Medulla oblongata (tissue), 1 donor: ENCODE measurements at regions not wholly inside any gene's neighbourhood (a gene's known extent, or its start where the extent isn't known, plus 50 kb on each side); places are given as distances from the start of the nearest gene placed in this dataset.
"Not testable (repeated sequence)": the region's sequence is repeated elsewhere in the genome, so short reads cannot be mapped to it uniquely, and the experiment has no call there.

Source experiments
- DNase-seq: peaks from one replicate; pipeline ENCODE4 v3.0.0-alpha.2; 2015; ENCODE audit errors: extremely low spot score

DNA sequence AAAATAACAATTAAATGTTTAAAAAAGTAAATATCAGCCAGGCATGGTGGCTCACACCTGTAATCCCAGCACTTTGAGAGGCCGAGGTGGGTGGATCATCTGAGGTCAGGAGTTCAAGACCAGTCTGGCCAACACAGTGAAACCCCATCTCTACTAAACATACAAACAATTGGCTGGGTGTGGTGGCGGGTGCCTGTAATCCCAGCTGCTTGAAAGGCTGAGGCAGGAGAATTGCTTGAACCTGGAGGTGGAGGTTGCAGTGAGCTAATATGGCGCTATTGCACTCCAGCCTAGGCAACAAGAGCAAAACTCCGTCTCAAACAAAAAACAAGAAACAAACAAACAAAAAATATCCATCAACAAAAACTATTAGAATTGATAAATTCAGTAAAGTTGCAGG lies 77.5 kb downstream of the SNX5 start:
- DNase-seq = not testable (repeated sequence)

DNA sequence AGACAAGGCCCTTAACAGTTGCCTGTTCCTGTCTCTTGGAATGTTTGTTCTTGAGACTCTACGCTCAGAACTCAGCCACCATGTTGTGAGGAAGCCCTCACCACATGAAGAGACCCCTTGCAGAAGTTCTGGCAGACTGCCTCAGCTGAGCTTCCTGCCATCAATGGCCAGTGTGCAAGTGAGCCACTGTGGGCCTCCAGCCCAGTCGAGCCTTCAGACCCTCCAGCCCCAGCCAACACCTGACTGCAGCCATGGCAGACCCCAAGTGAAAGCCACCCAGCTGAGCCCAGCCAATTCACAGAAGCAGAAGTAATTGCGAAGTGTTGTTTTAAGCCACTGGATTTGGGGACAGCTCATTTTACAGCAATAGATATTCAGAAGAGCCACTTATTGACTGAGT lies 78.3 kb downstream of the SNX5 start:
- DNase-seq = no peak

DNA sequence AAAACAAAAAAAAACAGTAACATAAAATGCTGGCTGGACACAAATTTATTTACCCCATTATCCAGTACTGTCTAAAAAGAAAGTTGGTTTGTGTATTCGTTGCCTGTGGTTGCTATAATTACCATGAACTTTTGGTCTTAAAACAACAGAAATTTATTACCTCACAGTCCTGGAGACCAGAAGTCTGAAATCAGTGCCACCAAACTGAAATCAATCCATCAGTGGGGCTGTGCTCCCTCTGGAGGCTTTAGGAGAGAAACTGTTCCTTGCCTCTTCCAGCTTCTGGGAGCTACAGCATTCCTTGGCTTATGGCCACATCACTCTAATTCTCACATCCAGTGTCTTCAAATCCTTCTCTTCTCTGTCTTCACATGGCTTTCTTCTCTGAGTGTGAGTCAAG lies 79.4 kb downstream of the SNX5 start:
- DNase-seq = no peak

DNA sequence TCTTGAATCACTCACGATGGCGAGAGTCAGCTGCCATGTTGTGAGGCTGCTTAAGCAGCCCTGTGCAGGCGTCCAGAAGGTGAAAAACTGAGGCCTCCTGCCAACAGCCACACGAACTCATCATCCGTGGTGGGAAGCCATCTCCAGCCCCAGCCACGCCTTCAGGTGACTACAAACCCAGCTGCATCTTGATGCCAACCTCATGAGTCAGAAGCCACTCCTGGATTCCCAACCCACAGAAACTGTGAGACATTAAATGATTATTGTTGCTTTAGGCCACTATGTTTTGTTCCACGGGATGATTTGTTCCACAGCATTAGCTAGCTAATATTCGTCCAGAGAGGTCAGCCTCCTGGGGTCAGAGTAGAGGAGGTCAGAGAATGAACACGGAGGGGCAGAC lies 80.5 kb downstream of the SNX5 start:
- no peak for DNase-seq

DNA sequence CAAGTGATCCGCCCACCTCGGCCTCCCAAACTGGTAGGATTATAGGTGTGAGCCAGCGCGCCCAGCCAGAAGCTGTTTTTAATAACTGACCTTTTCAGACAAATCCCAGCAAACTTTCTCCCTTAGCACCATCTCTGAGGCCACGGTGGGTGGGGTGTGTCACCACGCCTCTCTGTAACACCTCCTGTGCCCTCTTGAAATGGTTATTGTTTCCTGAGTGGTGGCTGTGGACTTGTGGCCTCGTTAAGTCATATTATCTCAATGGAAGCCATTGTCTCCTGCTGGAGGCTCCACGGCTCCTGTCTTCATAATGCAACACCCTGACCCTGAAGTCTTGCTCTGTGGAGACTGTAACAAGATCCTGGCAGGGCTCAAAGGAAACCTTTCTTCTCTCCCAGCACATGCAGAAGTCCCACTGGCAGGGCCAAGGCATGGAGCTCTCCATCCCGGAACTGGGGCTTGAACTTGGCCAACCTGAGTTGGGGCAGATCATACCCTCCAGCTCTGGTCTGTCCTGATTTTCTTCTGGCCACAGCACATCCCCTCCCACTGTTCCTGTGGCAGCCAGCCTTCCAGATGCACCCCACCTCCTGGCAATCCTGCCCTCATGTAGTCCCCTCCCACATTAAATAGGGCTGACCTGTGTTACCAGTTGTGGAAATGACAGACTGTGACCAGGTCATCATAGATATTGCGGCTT lies 81.1 kb downstream of the SNX5 start:
- DNase-seq = no peak

DNA sequence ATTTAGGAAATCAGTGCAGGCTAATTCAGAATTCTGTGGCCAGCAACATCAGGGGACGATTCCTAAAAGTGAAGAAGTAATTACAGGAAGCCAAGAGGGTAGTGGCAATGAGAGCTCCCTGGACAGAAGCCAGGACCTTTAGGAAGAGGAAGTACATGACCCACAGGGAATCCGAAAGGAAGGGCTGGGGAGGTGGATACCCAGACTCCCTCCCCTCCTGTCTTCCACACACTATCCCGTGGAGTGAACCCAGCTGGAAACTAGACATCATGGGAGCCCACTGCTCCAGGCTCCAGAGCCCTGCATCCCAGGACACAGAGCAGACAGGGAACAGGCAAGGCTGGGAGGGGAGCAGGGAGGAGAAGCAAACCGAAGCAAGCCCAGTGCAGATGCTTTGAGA lies 83.0 kb downstream of the SNX5 start:
- DNase-seq = peak; percentile 74

DNA sequence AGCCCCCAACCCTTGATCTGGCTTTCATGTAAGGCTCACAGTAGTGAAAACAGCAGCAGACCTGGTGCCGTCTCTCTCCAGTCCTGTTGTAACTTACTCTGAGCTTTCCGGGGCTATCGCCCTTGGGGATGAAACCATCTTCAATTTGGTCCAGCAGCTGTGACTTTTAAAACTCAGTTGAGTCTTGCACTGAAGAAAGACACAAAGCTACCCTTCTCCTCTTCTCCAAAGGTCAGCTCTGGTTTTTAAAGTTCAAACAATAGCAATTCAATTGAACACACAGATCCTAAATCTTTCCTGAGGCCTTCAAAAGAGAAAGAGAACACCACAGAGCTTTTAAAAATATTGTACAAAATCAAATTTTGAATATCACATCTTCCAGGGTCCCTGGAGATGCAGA lies 83.5 kb downstream of the SNX5 start:
- DNase-seq = no peak

DNA sequence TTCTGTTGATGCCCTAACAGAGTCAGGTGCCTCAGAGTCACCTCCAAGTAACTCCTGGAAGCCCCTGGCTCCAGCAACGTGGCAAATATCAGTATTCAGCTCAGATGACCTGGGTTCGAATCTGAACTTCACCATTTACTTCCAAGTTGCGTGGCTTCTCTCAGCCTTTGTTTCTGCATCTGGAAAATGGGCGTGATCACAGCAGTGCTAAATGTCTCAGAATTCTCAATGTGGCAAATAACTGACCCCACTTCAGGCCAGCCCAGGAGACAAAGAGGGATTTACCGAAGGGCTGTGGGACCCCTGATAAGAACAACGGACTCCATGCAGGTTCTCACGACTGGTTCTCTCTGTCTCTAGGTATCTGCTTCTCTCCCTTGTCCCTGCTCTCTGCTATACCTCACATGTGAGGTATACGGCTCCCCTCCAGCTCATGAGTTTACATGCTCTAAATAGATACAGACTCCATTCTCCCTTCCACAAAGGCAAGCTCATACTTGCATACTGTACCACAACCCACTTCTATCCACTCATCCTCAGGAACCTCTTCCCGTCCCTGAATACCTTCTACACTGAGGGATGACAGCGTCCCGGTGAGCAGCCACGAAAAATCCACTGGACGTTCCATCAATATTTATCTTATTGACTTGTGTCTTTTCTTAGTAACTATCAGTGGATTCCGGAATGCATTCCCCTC lies 84.1 kb downstream of the SNX5 start:
- DNase-seq = no peak

DNA sequence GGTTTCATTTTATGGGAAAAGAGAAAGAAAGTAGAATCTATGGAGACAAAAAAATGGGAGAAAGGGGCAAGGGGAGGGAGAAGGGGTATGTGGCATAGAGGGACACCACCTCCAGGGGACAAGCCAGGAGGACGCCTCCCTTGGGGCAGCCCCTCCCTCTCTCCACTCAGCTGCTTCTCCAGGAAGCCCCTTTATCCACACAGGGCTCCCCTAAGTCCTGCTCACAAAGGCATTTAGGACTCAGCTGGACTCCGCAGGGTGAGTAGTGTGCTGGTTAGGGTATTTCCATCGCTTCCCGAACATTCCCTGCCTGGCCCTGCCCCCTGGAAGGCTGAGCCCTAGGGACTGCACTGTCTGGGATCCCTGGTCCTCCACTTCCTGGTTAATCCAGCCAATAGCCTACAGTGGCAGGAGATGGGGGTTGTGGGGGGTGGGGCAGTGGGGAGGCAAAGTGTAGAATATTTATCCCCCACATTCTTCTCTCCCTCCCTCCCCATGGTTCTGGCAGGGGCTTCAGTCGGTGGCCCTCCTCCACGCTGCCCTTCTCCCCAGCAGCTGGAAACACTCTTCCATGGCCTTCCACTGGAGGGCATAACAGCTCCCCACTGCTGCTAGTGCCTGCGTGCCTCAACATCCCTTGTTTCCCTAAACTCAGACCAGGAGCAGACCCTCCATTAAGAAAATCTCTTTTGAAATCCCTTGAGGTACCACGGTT lies 84.8 kb downstream of the SNX5 start:
- no peak for DNase-seq

DNA sequence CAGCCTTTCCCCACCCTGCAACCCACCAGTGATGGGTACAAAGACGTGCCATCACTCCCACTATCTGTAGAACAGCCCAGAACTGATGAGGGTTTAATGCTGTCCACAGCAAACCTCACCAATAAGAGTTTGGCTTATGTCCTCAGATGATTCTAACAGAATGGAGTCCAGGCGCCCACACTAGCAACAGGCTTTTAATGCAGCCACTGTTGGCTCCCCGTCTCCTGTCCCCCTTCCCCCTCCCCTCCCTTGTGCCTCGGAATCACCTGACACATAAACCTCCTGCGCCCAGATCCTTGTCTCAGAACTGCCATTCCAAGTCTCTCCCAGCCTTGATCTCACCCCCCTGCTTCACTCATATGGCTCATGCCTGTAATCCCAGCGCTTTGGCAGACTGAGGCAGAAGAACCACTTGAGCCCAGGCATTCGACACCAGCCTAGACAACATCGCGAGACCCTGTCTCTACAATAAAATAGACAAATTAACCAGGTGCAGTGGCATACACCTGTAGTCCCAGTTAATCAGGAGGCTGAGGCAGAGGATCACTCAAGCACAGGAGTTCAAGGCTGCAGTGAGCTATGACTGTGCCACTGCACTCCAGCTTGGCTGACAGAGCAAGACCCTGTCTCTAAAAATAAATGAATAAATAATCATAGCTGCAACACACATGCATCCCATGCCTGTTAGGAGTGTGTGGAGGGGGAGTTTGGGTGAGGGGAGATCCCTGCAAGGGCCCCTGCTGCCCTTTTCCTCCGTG lies 85.6 kb downstream of the SNX5 start:
- no peak for DNase-seq

DNA sequence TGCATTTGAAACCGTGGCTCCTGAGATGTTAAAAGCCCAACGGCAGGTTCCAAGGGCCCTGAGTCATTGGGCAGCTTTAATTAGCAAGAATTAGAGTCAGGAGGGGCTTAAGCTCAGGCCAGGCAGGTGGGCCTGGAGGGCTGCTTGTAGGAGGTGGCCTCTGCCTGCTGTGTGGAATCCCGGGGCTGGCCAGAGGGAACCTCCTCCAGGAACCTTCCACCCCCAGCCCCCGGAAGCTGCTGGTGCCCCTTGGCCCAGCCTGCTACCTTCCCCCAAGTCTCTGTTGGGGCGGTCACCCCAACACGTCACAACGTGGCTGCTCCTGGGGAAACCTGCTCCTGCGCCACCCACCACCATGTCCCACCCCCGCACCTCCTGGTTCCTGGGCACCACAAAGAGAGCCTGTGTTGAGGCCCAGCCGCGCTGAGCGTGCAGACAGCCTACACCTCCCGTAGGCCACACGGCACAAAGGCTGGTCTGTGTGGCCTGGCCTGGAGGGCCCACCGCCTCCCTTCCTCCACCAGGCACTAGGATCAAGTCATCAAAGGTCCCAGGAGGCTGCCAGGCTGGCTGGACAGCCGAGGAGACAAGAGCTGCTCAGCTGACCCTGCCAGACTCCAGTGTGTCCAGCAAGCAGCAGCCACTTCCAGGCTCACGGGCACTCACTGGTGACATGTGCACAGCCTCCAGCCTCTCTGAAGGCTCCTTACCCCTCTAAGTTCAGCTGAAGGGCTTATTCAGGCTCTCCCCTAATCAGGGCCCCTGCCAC lies 86.3 kb downstream of the SNX5 start:
- peak; percentile 35 for DNase-seq

DNA sequence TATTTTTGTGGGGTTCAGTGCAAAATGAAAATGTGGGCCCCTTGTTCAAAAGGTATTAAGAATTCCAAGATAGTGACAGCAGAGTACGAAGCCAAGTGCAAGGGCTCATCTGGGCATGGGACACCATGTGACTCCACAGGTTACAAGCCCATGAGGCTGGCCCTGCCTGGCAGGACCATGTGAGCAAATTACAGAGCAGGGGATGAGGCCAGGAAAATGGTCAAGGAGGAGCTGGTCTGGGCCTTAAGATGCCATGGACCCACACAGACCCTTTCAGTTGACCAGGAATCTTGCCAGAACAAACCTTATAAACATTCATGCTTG lies 86.9 kb downstream of the SNX5 start:
- DNase-seq = no peak

DNA sequence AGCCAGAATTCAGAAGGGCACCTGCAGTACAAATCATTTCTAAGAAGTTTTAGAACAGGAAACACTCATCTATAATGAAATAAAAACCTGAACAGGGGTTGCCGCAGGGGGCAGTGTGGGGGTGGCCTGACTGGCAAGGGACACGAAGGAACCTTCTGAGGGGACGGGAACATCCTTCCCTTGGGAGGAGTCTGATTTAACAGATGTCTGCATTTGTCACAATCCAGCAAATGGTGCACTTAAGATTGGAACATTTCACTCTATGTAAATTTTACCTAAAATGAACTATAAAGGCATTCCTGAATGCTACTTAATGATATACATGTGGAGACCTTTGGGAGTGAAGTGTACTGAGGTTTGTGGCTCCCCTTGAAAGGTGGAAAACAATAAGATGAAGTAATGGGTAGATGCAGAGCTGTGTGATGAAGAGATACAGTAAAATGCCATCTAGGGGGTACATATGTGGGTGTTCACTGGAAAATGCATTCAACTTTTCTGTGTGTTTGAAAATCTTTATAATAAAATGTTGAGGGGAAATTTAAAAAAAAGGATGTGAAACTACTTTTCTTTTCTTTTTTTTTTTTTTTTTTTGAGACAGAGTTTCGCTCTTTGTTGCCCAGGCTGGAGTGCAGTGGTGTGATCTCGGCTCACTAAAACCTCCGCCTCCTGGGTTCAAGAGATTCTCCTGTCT lies 89.5 kb downstream of the SNX5 start:
- no peak for DNase-seq

DNA sequence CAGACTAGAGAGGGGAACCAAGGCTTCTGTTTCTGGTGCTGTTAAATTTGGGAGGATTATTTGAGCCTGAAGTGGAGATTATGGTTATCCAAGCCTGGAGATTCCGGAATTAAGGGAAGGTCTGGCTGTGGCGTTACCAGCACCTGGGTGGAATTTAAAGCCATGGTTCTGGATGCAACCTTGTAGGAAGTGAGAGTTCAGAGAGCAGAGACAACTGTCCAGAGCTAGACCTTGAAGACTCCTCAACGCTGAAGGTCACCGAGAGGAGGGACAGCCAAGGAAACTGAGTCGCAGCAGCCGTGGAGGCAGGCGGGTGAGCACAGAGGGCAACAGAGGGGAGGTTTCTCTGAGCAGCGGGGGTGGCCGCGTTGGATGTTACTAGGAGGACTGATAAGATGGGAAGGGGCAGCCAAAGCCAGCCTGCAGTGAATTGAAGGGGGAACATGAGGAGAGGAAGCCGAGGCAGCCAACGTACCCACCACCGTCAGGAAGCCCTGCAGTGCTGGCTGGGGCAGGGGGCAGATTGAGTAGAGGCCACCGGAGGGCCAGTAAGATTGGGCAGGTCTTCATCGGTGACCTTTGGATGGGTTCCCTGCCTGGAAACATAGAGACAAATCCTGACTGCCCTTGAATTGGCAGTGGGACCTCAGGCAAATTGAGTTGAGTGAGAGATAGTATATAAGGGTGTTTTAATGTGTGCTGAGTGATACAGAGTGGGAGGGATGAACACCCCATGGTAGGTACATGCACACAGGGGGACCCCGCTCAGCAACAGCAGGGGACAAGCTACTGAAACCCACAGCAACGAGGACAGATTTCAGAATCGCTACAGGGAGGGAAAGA lies 90.3 kb downstream of the SNX5 start:
- no peak for DNase-seq

DNA sequence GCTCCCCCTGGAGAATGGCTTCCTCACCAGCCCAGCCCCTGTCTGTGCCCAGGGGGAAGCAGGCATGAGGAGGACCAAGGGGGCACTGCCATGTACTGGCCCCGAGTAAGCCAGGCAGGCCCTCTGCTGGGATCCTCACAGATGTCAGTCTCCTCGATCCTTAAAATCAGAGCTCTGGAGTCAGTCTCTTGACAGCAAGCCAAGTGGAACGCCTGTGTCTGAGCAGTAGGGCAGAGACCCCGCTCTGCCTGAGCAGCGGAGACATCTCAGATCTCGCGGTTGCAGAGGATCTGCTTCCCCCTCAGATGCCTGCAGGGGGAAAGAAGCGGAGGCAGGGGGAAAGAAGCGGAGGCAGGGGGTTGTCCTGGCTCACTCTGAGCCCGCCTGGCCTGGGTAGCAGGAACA lies 92.6 kb downstream of the SNX5 start:
- DNase-seq = no peak

DNA sequence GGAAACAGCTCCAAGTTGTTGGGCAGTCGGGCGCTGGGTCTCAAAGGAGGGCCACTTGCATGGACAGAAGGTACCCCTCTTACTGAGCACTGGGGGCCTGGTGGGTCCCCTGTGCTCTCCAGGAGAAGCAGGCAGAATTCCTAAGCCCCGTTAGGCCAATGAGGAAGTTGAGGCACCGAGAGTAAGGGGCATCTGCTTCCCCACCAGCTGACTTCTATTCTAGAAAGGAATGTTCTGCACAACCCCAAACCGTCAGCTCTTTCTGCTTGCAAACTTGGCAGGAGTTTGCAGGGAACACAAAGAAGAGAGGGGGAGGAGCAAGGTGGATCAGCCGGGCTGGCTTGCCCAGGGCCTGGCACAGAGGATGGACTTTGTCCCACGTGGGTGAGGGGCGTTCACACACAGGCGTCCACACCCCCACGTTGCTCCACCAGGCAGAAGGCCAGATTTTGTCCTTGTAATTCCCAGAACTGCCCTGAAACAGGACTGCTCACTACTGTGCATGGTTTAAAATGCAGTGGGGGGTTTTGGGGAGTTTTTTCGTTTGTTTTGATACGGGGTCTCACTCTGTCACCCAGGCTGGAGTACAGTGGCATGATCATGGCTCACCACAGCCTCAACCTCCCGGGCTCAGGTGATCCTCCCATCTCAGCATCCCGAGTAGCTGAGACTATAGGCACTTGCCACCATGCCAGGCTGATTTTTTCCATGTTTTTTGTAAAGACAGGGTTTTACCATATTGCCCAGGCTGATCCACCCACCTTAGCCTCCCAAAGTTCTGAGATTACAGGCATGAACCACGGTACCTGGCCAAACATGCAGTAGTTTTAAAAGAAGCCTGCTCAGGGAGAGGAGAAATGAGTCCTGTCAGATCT lies 93.3 kb downstream of the SNX5 start:
- DNase-seq = peak; percentile 76

DNA sequence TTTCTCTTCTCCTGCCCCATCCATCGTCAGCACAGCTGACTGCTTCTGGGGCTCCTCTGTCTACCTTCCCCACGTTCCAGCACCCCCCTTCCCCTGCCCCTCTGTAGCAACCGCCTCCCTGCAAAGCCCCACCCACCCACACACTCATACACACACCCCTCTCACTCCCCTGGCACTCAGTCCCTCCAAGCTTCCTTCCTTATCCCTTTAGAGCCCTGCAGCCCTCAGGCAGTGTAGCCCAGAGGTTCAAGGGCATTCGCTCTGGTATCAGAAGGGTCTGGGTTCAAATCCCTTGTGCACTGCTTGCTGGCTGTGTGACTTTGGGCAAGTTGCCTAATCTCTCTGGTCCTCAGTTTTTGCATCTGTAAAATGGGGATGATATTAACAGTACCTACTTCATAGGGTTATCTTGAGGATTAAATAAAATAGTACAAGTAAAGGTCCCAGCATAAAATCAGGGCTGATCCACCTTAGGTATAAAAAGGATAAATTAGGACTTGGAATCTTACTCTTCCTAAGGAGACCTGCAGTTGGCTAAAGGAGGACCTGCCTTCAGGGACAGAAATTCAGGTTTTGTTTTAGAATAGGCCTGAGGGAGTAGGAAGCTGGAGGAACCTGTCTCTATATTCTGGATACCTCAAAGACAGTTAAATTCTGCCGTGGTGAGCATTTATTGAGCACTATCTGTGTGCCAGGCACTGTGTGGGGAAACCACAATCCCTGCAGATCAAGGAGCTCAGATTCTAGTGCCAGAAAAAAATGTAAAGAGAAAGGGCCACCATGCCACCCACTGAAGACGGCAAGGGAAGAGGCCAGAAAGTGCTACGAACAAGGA lies 94.1 kb downstream of the SNX5 start:
- no peak for DNase-seq
